NCI-H748 (cell line): ENCODE measurements at regions not wholly inside any gene's neighbourhood (a gene's known extent, or its start where the extent isn't known, plus 50 kb on each side); places are given as distances from the start of the nearest gene placed in this dataset.

Experiments
- DNase-seq: peaks from one replicate; lab custom pipeline; 2025; ENCODE audit not compliant: unreplicated experiment; lab: John Stamatoyannopoulos, UW

GRCh38 chr2:105573490-105573889, 171.2 kb upstream of the NCK2 start:
- no peak for DNase-seq

- no peak for DNase-seq
These were observed 172.7 kb upstream of the FHL2 start for GRCh38 chr2:105571445-105571987.

- no peak for DNase-seq
These were observed 171.9 kb upstream of the FHL2 start for GRCh38 chr2:105570757-105571156.

GRCh38 chr2:105570326-105570725, 171.5 kb upstream of the FHL2 start:
- no peak for DNase-seq

- no peak for DNase-seq
These were observed 170.8 kb upstream of the FHL2 start for GRCh38 chr2:105569606-105570005.

GRCh38 chr2:105567996-105568494, 169.2 kb upstream of the FHL2 start:
- DNase-seq: no peak

- DNase-seq: no peak
These were observed 164.3 kb upstream of the FHL2 start for GRCh38 chr2:105563000-105563719.

- DNase-seq: no peak
These were observed 162.6 kb upstream of the FHL2 start for GRCh38 chr2:105561401-105561800.

GRCh38 chr2:105560157-105560556, 161.3 kb upstream of the FHL2 start:
- DNase-seq: no peak

- no peak for DNase-seq
These were observed 158.4 kb upstream of the FHL2 start for GRCh38 chr2:105557021-105557920.

- DNase-seq: no peak
These were observed 157.5 kb upstream of the FHL2 start for GRCh38 chr2:105556366-105556765.

- no peak for DNase-seq
These were observed 155.4 kb upstream of the FHL2 start for GRCh38 chr2:105554235-105554634.

- DNase-seq: no peak
These were observed 154.8 kb upstream of the FHL2 start for GRCh38 chr2:105553538-105554196.

GRCh38 chr2:105546628-105546974, 147.8 kb upstream of the FHL2 start:
- no peak for DNase-seq

- peak; percentile 39 for DNase-seq
These were observed 147.1 kb upstream of the FHL2 start for GRCh38 chr2:105545730-105546627.

- DNase-seq: no peak
These were observed 145.9 kb upstream of the FHL2 start for GRCh38 chr2:105544591-105545377.

GRCh38 chr2:105541189-105542050, 142.6 kb upstream of the FHL2 start:
- no peak for DNase-seq

GRCh38 chr2:105540642-105541041, 141.8 kb upstream of the FHL2 start:
- no peak for DNase-seq

- no peak for DNase-seq
These were observed 140.5 kb upstream of the FHL2 start for GRCh38 chr2:105539331-105539730.
